ENCODE measurements at regions not wholly inside any gene's neighbourhood (a gene's known extent, or its start where the extent isn't known, plus 50 kb on each side); places are given as distances from the start of the nearest gene placed in this dataset.
A peak's percentile ranks its signal among the peaks of the same experiment; 100 is the strongest.
"Not testable (repeated sequence)": the region's sequence is repeated elsewhere in the genome, so short reads cannot be mapped to it uniquely, and the experiment has no call there.

GRCh38 chr17:77086433-77087010, 54.2 kb upstream of the SEC14L1 start:
- DNase-seq (ENCODE audit: low spot score): peak; percentile 86

GRCh38 chr17:77087650-77088454, 52.9 kb upstream of the SEC14L1 start:
- DNase-seq (ENCODE audit: low spot score): no peak

DNA sequence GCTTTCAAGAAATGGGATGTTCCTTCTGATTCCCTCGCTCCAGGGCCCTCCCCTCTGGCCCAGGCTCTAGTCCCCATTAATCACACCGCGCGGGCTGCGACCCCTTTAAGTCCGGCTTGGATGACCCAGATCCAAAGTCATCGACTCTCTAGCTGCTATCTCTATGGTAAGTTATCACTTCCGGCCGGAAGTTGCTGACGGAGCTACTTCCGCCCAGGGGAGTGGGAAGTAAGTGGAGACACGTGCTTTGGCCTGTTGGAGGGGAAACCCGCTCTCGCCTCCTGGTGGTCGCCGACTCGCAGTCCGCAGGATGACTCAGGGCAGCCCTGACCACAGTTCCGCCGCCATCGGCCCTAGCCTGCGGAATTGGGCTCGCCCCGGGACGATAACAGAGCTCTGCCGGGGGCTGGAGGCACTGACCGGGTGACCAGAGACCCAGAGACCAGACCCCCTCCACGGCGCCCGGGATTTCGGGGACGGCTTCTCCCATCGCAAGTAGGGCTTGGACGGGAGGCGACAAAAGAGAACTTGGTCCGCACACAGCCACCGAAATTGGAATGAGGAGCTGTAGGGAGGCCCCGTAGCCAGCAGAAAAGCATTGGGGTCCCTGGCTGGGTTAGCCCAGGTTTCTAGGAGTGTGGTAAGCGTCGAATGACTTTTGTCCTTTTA, 52.2 kb upstream of the SEC14L1 start:
- DNase-seq (ENCODE audit: low spot score): peak; percentile 98

DNA sequence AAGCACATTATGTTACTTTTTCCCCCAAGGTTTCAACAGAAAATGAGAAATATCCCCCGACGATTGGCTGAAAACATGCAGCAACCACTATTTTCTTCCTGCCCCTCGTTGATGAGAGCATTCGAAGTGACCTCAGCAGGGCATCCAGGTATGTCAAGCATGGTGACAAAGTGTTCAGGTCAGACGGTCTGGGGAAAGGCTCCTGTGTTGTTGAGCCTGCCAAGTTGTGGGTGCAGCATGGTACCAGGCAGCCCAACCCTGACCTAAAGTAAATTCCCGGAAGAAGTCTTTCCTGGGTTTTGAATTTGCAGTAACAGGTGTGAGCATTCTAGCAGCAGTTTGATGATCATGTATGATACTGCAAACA, 51.7 kb upstream of the SEC14L1 start:
- peak; percentile 65 for DNase-seq (ENCODE audit: low spot score)

DNA sequence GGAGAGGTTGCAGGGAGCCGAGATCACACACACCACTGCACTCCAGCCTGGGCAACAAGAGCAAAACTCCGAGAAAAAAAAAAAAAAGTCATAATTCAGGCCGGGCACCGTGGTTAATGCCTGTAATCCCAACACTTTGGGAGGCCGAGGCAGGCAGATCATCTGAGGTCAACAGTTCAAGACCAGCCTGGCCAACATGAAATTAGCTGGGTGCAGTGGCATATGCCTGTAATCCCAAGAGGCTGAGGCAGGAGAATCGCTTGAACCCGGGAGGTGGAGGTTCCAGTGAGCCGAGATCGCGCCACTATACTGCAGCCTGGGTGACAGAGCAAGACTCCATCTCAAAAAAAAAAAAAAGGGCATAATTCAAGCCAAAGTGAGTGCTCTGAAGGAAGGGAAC, 50.8 kb upstream of the SEC14L1 start:
- DNase-seq (ENCODE audit: low spot score): not testable (repeated sequence)

- DNase-seq (ENCODE audit: low spot score): no peak
Observed at GRCh38 chr17:77090476-77090875, 50.3 kb upstream of the SEC14L1 start.
